Right cardiac atrium (tissue), 5 donors: ENCODE measurements at regions not wholly inside any gene's neighbourhood (a gene's known extent, or its start where the extent isn't known, plus 50 kb on each side); places are given as distances from the start of the nearest gene placed in this dataset.

Source experiments
- ATAC-seq, 2 donors: fragments of 200-7000 bp; cut with Tn5 transposase; one replicate each; pipeline versions ENCODE4 v1.8.0 to v1.9.1; 2020; ENCODE audit warnings: moderate library complexity in 2 of 2, mild to moderate bottlenecking in 1 of 2
- DNase-seq, 3 donors: peaks; one replicate each; pipeline ENCODE4 v3.0.0-alpha.2; 2020
- H3K27ac ChIP-seq: one replicate; pipeline ENCODE4 v1.5.1; 2013; ENCODE audit warnings: mild to moderate bottlenecking, low read length, control low read depth, moderate library complexity
- H3K27me3 ChIP-seq: one replicate; pipeline ENCODE4 v1.6.1; 2013; ENCODE audit not compliant: control insufficient read depth, insufficient read depth
- H3K4me1 ChIP-seq: one replicate; pipeline ENCODE4 v1.6.1; 2013; ENCODE audit warnings: low read length; ENCODE audit not compliant: control insufficient read depth, insufficient read depth
- H3K4me3 ChIP-seq: one replicate; pipeline ENCODE4 v1.5.1; 2013; ENCODE audit warnings: low read length, control low read depth
- H3K9me3 ChIP-seq: one replicate; pipeline ENCODE4 v1.6.1; 2013; ENCODE audit warnings: low read length; ENCODE audit not compliant: control insufficient read depth
- WGBS: extraction: QIAGEN DNeasy Blood & Tissue Kit; methylation state at CpG from one replicate; pipeline ENCODE4 v1.1.7; 2013; 5-methylcytosine and 5-hydroxymethylcytosine counted together
- intact Hi-C, 4 donors: fragments of 100-400 bp; cut with DNase I; formaldehyde crosslinking; loops; one replicate each; pipeline versions ENCODE4 v1.11.0 to v1.14.0; 2022 to 2023
- donor health status: healthy with polysubstance abuse.
- donor health status: DM: no; HTN: yes; CAD: no.
- donor health status: DM: no; HTN: no; CAD: no.
- donor health status: DM: no; HTN: yes; CAD: no; lungs with severe emphysema.
- donor health status: DM: yes; HTN: yes; CAD: no.

- 31% methylated on average over 1 of the region's 1 CpG for WGBS
- ATAC-seq (no peak), DNase-seq (no peak)
- Histone ChIP-seq H3K4me3 (no peak overlapping the region), H3K9me3 (no peaks in the 10 kb centered on the region), H3K4me1 (no peaks in the 10 kb centered on the region), H3K27ac (no peak overlapping the region), H3K27me3 (no peaks in the 10 kb centered on the region)
- intact Hi-C loops = no loop called here
Observed at GRCh38 chr16:6012716-6013115, 915.1 kb upstream of the EEF2KMT start.

- WGBS = 49% methylated on average over 5 of the region's 5 CpGs
- Histone ChIP-seq H3K27me3 (no peaks in the 10 kb centered on the region), H3K27ac (no peak overlapping the region), H3K4me1 (no peaks in the 10 kb centered on the region), H3K9me3 (no peaks in the 10 kb centered on the region), H3K4me3 (no peak overlapping the region)
- ATAC-seq (no peak), DNase-seq (no peak)
- intact Hi-C loops = no loop called here
Observed at GRCh38 chr16:6009151-6009550, 911.6 kb upstream of the EEF2KMT start.

- Histone ChIP-seq H3K9me3 (no peaks in the 10 kb centered on the region), H3K27me3 (no peaks in the 10 kb centered on the region), H3K4me1 (no peaks in the 10 kb centered on the region), H3K27ac (no peak overlapping the region), H3K4me3 (no peak overlapping the region)
- intact Hi-C loops = no loop called here
- DNase-seq (no peak), ATAC-seq (no peak)
- WGBS = 54% methylated on average over 9 of the region's 9 CpGs
Observed at GRCh38 chr16:6008670-6009069, 911.1 kb upstream of the EEF2KMT start.

GRCh38 chr16:5993356-5993755, 895.8 kb upstream of the EEF2KMT start:
- 92% methylated on average over 2 of the region's 2 CpGs for WGBS
- Histone ChIP-seq H3K27ac (no peak overlapping the region), H3K27me3 (no peaks in the 10 kb centered on the region), H3K9me3 (no peaks in the 10 kb centered on the region), H3K4me3 (no peak overlapping the region), H3K4me1 (no peaks in the 10 kb centered on the region)
- ATAC-seq (no peak), DNase-seq (no peak)
- intact Hi-C loops = no loop called here

- DNase-seq (no peak), ATAC-seq (no peak)
- Histone ChIP-seq H3K4me1 (no peaks in the 10 kb centered on the region), H3K27me3 (no peaks in the 10 kb centered on the region), H3K9me3 (no peaks in the 10 kb centered on the region), H3K4me3 (no peak overlapping the region), H3K27ac (no peak overlapping the region)
- WGBS = 27% methylated on average over 11 of the region's 11 CpGs
- intact Hi-C loops = no loop called here
Observed at GRCh38 chr16:5982979-5983378, 885.4 kb upstream of the EEF2KMT start.

GRCh38 chr16:5979905-5980550, 882.4 kb upstream of the EEF2KMT start:
- H3K27ac ChIP-seq = no peak overlapping the region
- ATAC-seq = no peak
- no peaks in the 10 kb centered on the region for H3K4me1 ChIP-seq
- WGBS = 15% methylated on average over 10 of the region's 10 CpGs
- H3K9me3 ChIP-seq = no peaks in the 10 kb centered on the region
- no peak for DNase-seq
- no peak overlapping the region for H3K4me3 ChIP-seq
- no peaks in the 10 kb centered on the region for H3K27me3 ChIP-seq
- intact Hi-C loops = no loop called here

- Histone ChIP-seq H3K27ac (no peak overlapping the region), H3K4me3 (no peak overlapping the region), H3K27me3 (no peaks in the 10 kb centered on the region), H3K9me3 (no peaks in the 10 kb centered on the region), H3K4me1 (no peaks in the 10 kb centered on the region)
- no peak for ATAC-seq
- intact Hi-C loops = no loop called here
- WGBS = 69% methylated on average over 9 of the region's 9 CpGs
- DNase-seq = no peak
Observed at GRCh38 chr16:5977329-5977728, 879.7 kb upstream of the EEF2KMT start.

GRCh38 chr16:5972747-5973146, 875.2 kb upstream of the EEF2KMT start:
- Histone ChIP-seq H3K27me3 (no peaks in the 10 kb centered on the region), H3K27ac (no peak overlapping the region), H3K9me3 (no peaks in the 10 kb centered on the region), H3K4me3 (no peak overlapping the region), H3K4me1 (no peaks in the 10 kb centered on the region)
- ATAC-seq = no peak
- DNase-seq = no peak
- intact Hi-C loops = no loop called here
- 61% methylated on average over 1 of the region's 1 CpG for WGBS

GRCh38 chr16:5971924-5972323, 874.3 kb upstream of the EEF2KMT start:
- H3K27me3 ChIP-seq = no peaks in the 10 kb centered on the region
- no peak for DNase-seq
- H3K4me3 ChIP-seq = no peak overlapping the region
- H3K4me1 ChIP-seq = no peaks in the 10 kb centered on the region
- 67% methylated on average over 2 of the region's 2 CpGs for WGBS
- H3K9me3 ChIP-seq = no peaks in the 10 kb centered on the region
- no peak overlapping the region for H3K27ac ChIP-seq
- ATAC-seq = no peak
- intact Hi-C loops = no loop called here

- H3K4me1 ChIP-seq = no peaks in the 10 kb centered on the region
- no peak overlapping the region for H3K27ac ChIP-seq
- H3K4me3 ChIP-seq = no peak overlapping the region
- intact Hi-C loops = no loop called here
- no peaks in the 10 kb centered on the region for H3K27me3 ChIP-seq
- DNase-seq (no peak), ATAC-seq (no peak)
- H3K9me3 ChIP-seq = no peaks in the 10 kb centered on the region
- WGBS = 43% methylated on average over 2 of the region's 2 CpGs
Observed at GRCh38 chr16:5971106-5971505, 873.5 kb upstream of the EEF2KMT start.

- ATAC-seq = no peak
- 68% methylated on average over 7 of the region's 7 CpGs for WGBS
- DNase-seq = no peak
- H3K4me3 ChIP-seq = no peak overlapping the region
- no peaks in the 10 kb centered on the region for H3K4me1 ChIP-seq
- H3K27me3 ChIP-seq = no peaks in the 10 kb centered on the region
- no peak overlapping the region for H3K27ac ChIP-seq
- intact Hi-C loops = no loop called here
- no peaks in the 10 kb centered on the region for H3K9me3 ChIP-seq
Observed at GRCh38 chr16:5966004-5966403, 868.4 kb upstream of the EEF2KMT start.

- no peak for DNase-seq
- Histone ChIP-seq H3K4me1 (no peaks in the 10 kb centered on the region), H3K27me3 (no peaks in the 10 kb centered on the region), H3K27ac (no peak overlapping the region), H3K9me3 (no peaks in the 10 kb centered on the region), H3K4me3 (no peak overlapping the region)
- no peak for ATAC-seq
- intact Hi-C loops = no loop called here
- WGBS = 84% methylated on average over 3 of the region's 3 CpGs
Observed at GRCh38 chr16:5965321-5965720, 867.7 kb upstream of the EEF2KMT start.
